ENCODE measurements at regions not wholly inside any gene's neighbourhood (a gene's known extent, or its start where the extent isn't known, plus 50 kb on each side); places are given as distances from the start of the nearest gene placed in this dataset.
"Not testable (repeated sequence)": the region's sequence is repeated elsewhere in the genome, so short reads cannot be mapped to it uniquely, and the experiment has no call there.

DNA sequence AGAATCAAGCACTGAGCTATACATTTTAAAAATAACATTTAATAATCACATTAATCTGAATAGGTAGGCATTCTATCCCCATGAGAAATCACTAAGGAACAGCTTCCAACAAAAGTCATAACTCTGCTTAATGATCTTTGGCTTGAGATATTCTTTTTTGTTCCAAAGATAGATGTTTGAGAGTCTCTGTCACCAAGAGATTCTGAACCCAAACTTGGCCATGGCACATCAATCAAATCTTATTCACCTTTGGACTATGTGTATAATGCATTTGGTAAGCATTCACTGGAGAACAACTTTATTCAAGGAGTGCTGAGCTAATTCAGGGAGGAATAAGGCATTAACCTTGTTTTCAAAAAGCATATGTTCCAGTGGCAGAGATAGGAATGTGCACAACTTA is 743.3 kb downstream of the SLC4A3 start:
- DNase-seq (ENCODE audit: low read depth in 4 of 4, low spot score in 3 of 4), result no peak

DNA sequence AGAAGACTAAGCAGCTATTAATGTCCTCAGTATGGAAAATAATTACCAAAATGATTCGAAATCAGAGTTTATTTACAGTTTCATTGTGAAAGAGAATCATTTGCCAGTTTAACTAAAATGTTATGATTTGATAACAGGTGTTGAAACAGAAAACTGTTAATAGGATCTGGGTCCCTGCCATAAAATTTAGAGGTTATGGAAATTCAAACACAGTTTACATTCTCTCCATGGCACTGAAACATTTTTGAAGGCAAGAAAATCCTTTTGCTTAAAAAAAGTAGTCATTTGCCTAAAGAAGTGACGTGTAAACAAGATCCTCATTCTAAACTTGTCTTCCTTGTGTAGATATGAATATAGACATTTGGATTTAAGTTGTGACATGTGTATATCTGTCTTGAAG is 743.8 kb downstream of the SLC4A3 start:
- DNase-seq (ENCODE audit: low read depth in 4 of 4, low spot score in 3 of 4), result no peak

DNA sequence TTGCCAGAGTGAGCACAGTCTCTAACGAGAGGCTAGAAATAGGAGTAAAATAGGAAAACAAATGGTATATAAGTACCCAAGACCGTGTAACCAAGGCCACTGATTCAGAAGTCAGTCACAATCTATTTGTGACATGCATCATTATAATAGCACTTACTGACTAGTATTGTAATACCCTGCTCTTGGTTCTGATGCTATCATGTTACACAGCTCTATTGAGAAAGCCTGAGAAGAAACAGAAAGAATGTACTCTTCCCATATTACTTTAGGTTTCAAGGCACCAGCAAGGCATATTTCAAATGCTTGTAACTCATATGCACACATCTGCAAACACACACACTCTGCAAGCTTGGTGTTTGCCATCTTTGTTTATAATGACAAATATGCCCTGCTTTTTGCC is 746.4 kb downstream of the SLC4A3 start:
- DNase-seq (ENCODE audit: low read depth in 4 of 4, low spot score in 3 of 4), result no peak

DNA sequence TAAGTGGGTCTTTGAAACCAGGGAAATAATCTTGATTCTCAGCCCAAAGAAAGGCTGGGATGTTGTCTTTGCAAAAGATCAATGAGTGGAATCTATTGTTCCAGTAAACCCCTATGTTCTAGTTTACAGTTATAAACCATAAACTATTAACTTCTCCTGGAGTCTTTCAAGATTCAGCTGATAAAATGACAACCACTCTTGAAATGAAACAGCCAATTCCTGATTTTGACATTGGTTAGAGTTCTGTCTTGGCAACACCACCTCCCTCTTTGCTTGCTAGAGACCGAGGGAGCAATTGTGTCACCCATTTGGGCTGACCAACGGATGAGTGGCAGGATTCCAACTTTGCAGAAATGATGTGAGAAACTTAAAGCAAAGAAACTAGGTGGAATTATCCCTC is 746.9 kb downstream of the SLC4A3 start:
- DNase-seq (ENCODE audit: low read depth in 4 of 4, low spot score in 3 of 4), result no peak

- DNase-seq (ENCODE audit: low read depth in 4 of 4, low spot score in 3 of 4), result no peak
Measured at GRCh38 chr2:220377482-220378155, 750.2 kb downstream of the SLC4A3 start.

DNA sequence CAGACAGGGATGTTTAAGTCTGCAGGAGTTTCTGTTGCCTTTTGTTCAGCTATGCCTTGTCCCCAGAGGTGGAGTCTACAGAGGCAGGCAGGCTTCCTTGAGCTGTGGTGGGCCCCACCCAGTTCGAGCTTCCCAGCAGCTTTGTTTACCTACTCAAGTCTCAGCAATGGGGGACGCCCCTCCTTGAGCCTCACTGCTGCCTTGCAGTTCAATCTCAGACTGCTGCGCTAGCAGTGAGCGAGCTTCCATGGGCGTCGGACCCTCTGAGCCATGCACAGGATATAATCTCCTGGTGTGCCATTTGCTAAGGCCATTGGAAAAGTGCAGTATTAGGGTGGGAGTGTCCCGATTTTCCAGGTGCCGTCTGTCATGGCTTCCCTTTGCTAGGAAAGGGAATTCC is 760.3 kb downstream of the SLC4A3 start:
- DNase-seq (ENCODE audit: low read depth in 4 of 4, low spot score in 3 of 4), result not testable (repeated sequence)

GRCh38 chr2:220393711-220394110 is 766.3 kb downstream of the SLC4A3 start:
- DNase-seq (ENCODE audit: low read depth in 4 of 4, low spot score in 3 of 4), result no peak

DNA sequence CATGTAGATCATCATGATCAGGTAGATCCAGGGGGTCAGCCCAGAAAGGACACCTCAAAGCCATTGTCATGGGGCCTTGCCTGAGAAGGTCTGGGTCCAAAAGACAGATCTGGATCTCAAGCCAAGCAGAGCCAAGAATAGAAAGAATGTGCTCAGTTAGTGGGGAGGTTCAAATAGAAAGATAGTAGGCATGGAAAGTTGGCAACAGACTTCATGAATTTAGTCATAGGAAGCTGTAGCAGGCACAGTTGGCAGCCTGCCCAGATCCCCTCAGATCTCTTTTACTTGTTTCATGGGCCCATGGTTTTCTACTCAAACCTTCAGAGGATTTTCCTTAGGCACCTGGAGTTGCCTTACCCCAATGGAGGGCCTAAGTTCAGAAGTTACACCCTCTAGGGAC is 767.0 kb downstream of the SLC4A3 start:
- DNase-seq (ENCODE audit: low read depth in 4 of 4, low spot score in 3 of 4), result no peak

- no peak for DNase-seq (ENCODE audit: low read depth in 4 of 4, low spot score in 3 of 4)
Measured at GRCh38 chr2:220396287-220396686, 768.9 kb downstream of the SLC4A3 start.

DNA sequence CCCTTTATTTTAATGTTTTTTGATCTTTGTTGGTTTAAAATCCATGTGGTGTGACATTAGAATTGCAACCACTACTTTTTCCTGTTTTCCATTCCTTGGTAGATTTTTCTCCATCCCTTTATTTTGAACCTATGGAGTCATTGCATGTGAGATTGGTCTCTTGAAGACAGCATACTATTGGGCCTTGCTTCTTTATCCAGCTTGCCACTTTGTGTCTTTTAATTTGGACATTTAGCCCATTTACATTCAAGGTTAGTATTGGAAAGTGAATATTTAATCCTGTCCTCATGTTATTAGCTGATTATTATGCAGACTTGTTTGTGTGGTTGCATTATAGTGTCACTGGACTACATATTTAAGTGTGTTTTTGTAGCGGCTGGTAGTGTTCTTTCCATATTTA is 782.9 kb downstream of the SLC4A3 start:
- no peak for DNase-seq (ENCODE audit: low read depth in 4 of 4, low spot score in 3 of 4)

DNA sequence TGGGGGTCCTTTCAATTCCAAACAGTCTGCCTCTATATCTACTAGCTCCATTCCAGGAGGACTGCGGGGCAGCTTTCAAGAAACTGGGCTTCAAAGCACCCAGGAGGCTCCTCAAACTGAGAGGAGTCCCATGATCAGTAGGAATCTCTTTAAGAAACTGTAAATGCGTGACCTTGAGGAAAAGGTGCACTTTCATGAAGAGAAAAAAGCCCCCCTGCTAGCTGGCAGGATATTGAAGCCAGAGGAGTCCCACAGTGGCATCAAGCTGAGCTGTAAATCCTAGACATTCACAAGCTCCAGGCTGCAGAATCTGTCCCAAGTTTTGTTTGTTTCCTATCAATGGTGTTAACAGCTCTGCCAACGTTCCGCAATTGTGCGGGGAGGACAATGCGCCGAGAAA is 790.1 kb downstream of the SLC4A3 start:
- DNase-seq (ENCODE audit: low read depth in 4 of 4, low spot score in 3 of 4), result no peak

- DNase-seq (ENCODE audit: low read depth in 4 of 4, low spot score in 3 of 4), result no peak
Measured at GRCh38 chr2:220419647-220420046, 792.2 kb downstream of the SLC4A3 start.

GRCh38 chr2:220420820-220421219 is 793.4 kb downstream of the SLC4A3 start:
- DNase-seq (ENCODE audit: low read depth in 4 of 4, low spot score in 3 of 4), result no peak

DNA sequence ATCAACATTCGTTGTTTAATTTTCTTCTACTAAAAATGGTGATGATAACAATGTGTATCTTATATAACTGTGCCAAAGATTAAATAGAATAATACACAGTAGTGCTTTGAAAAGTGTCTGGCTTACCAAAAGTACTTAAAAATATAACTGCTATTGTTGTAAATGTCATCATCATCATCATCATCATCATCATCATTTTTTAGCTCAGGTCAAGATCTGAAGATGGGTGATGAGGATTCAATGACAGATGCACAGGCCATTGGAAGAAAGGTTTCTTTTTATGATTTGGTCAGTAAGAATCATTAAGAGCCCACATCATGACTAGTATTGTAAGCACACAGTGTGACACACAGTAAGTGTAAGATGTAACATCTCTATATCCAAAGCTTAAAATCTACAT is 795.2 kb downstream of the SLC4A3 start:
- DNase-seq (ENCODE audit: low read depth in 4 of 4, low spot score in 3 of 4), result no peak

- DNase-seq (ENCODE audit: low read depth in 4 of 4, low spot score in 3 of 4), result no peak
Measured at GRCh38 chr2:220424561-220424960, 797.1 kb downstream of the SLC4A3 start.

- DNase-seq (ENCODE audit: low read depth in 4 of 4, low spot score in 3 of 4), result no peak
Measured at GRCh38 chr2:220432645-220433044, 805.2 kb downstream of the SLC4A3 start.

DNA sequence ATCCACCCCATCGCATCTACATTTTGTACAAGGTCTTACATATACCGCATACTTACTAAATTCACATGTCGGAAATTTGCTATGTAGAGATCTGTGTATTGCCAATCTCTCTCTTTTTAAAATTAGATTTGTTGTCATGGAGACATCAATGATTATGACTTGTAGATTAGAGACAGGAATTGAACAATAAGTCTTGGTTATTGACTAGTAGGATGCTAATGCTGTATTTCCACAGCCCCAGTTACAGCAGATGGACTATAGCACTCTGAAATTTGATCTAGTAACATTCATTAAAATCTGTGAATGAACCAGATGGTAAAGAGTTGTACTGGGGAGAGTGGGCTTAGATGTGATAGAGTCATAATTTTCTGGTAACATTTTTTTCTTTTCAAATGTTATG is 805.7 kb downstream of the SLC4A3 start:
- no peak for DNase-seq (ENCODE audit: low read depth in 4 of 4, low spot score in 3 of 4)

GRCh38 chr2:220434385-220434784 is 807.0 kb downstream of the SLC4A3 start:
- DNase-seq (ENCODE audit: low read depth in 4 of 4, low spot score in 3 of 4), result no peak

- no peak for DNase-seq (ENCODE audit: low read depth in 4 of 4, low spot score in 3 of 4)
Measured at GRCh38 chr2:220437938-220438337, 810.5 kb downstream of the SLC4A3 start.

DNA sequence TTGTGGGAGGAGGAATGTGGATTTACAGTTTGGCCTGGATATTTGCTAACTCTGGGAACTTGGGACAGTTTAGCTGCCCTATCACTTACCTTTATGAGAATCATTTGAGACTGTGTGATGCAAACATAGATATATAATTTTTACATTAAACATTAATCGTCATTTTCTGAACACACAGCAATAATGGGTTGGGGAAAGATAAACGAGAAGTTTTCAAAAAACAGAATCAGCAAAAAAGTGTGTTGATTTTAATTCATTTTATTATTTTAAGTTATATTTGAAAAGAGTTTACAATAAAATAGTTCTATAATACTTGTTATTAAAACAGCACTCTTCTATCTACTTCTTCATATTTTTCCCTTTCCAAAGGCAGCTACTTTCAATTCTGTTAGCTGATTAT is 813.3 kb downstream of the SLC4A3 start:
- DNase-seq (ENCODE audit: low read depth in 4 of 4, low spot score in 3 of 4), result no peak

DNA sequence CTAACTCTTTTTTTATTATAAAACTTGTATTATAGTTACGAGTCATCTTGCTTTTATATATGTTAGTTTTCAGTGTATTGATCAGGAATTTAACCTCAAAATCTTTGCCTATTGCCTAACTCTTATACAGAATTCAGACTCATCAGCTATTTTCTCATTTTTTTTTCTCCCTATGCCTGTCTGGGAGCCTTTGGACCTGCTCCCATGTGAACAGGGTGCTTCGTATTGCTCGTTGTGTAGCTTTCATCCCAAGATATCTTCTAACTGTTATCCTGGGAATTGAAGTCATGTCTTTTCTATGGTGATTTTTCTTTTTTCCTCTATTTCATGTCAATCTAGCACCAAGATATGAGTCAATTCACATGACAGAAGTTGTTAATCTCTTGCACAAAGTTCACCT is 814.0 kb downstream of the SLC4A3 start:
- no peak for DNase-seq (ENCODE audit: low read depth in 4 of 4, low spot score in 3 of 4)

DNA sequence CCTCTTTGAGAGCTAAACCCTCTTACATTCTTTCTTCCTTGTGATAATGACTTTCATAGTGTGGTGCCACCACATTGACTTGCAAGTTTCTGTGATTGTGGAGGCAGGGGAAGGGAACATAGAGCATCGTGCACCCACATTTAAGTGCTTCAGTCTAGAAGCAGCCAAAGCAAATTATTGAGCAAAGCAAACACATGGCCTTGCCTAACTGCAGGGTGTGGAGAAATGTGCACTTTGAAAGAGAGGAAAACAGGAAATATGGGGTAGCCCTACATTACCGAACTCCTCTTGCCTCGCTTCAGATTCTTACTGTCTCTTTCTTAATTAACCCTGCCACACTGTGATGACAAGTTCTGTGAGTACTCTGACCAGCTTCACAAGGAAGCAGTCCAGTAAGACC is 814.6 kb downstream of the SLC4A3 start:
- no peak for DNase-seq (ENCODE audit: low read depth in 4 of 4, low spot score in 3 of 4)

GRCh38 chr2:220445429-220446105 is 818.1 kb downstream of the SLC4A3 start:
- no peak for DNase-seq (ENCODE audit: low read depth in 4 of 4, low spot score in 3 of 4)

Data from right renal pelvis (tissue), 4 donors.